GM12892 (cell line): ENCODE measurements at regions not wholly inside any gene's neighbourhood (a gene's known extent, or its start where the extent isn't known, plus 50 kb on each side); places are given as distances from the start of the nearest gene placed in this dataset.

Experiments
- POLR2A ChIP-seq: IDR thresholded peaks from 2 replicates; pipeline ENCODE4 v1.6.1; 2011; ENCODE audit warnings: low read depth, low read length, control low read depth
- POLR2AphosphoS5 ChIP-seq: IDR thresholded peaks from 2 replicates; pipeline ENCODE4 v1.6.1; 2011; ENCODE audit warnings: low read depth, low read length, control low read depth
- TAF1 ChIP-seq: IDR thresholded peaks from 2 replicates; pipeline ENCODE4 v1.6.1; 2011; ENCODE audit warnings: low read depth, mild to moderate bottlenecking, control low read depth, low read length, borderline replicate concordance

DNA sequence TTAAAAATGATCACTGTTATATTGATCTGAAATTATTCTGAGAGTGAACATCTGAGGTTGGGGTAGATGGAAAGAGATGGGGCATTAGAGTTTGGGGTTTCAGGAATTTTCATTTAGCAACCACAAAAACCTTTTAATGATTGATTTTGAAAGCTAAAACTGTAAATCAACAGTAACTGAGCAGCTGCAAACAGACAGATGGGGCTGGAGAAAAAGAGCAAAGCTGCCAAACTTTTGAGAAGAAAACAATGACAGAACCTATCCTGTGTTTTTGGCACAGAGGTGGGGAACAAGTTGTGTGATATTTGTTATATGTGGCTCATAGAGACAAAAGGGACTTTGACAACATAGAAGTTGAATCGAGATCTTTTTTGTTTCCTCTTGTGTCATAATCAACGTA, 415.8 kb upstream of the DSEL start:
- no peak for TF ChIP-seq POLR2A
- TF ChIP-seq POLR2AphosphoS5: no peak
- no peak for TF ChIP-seq TAF1
